Small intestine (tissue), 7 donors: ENCODE measurements at regions not wholly inside any gene's neighbourhood (a gene's known extent, or its start where the extent isn't known, plus 50 kb on each side); places are given as distances from the start of the nearest gene placed in this dataset.
"Not testable (repeated sequence)": the region's sequence is repeated elsewhere in the genome, so short reads cannot be mapped to it uniquely, and the experiment has no call there.

Experiments
- DNase-seq, 2 donors: peaks; one replicate each; pipeline versions ENCODE4 v3.0.0 to v3.0.0-alpha.2; 2013
- FAIRE-seq: peaks from 2 replicates; lab custom pipeline; 2012; peaks lifted over from hg19 to GRCh38; lab: Jason Lieb, UNC
- H3K27ac ChIP-seq, 3 donors: one replicate each; pipeline ENCODE4 v1.5.1; 2013; ENCODE audit warnings: low read length in 2 of 3, mild to moderate bottlenecking in 2 of 3, control low read depth in 1 of 3, inconsistent platforms in 1 of 3, low read depth in 1 of 3, moderate library complexity in 1 of 3
- H3K27me3 ChIP-seq, 3 donors: one replicate each; pipeline ENCODE4 v1.6.1; 2013; ENCODE audit warnings: low read length in 3 of 3, inconsistent platforms in 1 of 3; ENCODE audit not compliant: control insufficient read depth in 3 of 3, insufficient read depth in 3 of 3
- H3K36me3 ChIP-seq, 3 donors: one replicate each; pipeline ENCODE4 v1.6.1; 2013; ENCODE audit warnings: low read length in 3 of 3, inconsistent platforms in 1 of 3, low read depth in 1 of 3, mild to moderate bottlenecking in 1 of 3, moderate library complexity in 1 of 3; ENCODE audit not compliant: control insufficient read depth in 3 of 3, insufficient read depth in 2 of 3
- H3K4me1 ChIP-seq, 3 donors: one replicate each; pipeline ENCODE4 v1.6.1; 2013; ENCODE audit warnings: low read length in 2 of 3, inconsistent platforms in 1 of 3, low read depth in 1 of 3, mild to moderate bottlenecking in 1 of 3, moderate library complexity in 1 of 3; ENCODE audit not compliant: control insufficient read depth in 3 of 3, insufficient read depth in 2 of 3
- H3K4me3 ChIP-seq, 3 donors: one replicate each; pipeline ENCODE4 v1.5.1; 2013; ENCODE audit warnings: low read length in 3 of 3, control low read depth in 1 of 3, inconsistent platforms in 1 of 3, low read depth in 1 of 3, mild to moderate bottlenecking in 1 of 3, moderate library complexity in 1 of 3
- H3K9me3 ChIP-seq, 2 donors: one replicate each; pipeline ENCODE4 v1.6.1; 2013; ENCODE audit warnings: low read depth in 1 of 2, low read length in 1 of 2; ENCODE audit not compliant: control insufficient read depth in 2 of 2, insufficient read depth in 1 of 2
- WGBS, 3 donors: extraction: QIAGEN DNeasy Blood & Tissue Kit; methylation state at CpG; one replicate each; pipeline ENCODE4 v1.1.7; 2013; 5-methylcytosine and 5-hydroxymethylcytosine counted together
- donor health status: healthy with polysubstance abuse.
- donor health status: control.
- donor health status: control.
- donor health status: Bipolar disorder and iron deficiency.
- donor health status: healthy.

GRCh38 chr13:58478858-58479257, 847.3 kb downstream of the PCDH17 start:
- Histone ChIP-seq H3K27ac (no peak overlapping the region), H3K4me3 (no peak overlapping the region), H3K27me3 (no peaks in the 10 kb centered on the region), H3K4me1 (no peaks in the 10 kb centered on the region), H3K36me3 (no peaks in the 10 kb centered on the region), H3K9me3 (no peaks in the 10 kb centered on the region)
- WGBS, 3 donors = 3 to 54% (median 8%) methylated on average over 1 of the region's 1 CpG
- FAIRE-seq (no peak), DNase-seq (no peak)

- Histone ChIP-seq H3K27me3 (no peaks in the 10 kb centered on the region), H3K9me3 (no peaks in the 10 kb centered on the region), H3K4me1 (no peaks in the 10 kb centered on the region), H3K4me3 (no peak overlapping the region), H3K36me3 (no peaks in the 10 kb centered on the region), H3K27ac (no peak overlapping the region)
- FAIRE-seq (no peak), DNase-seq (no peak)
- 54 to 76% (median 63%) methylated on average over 1 of the region's 1 CpG for WGBS, 3 donors
Observed at GRCh38 chr13:58480061-58480460, 848.5 kb downstream of the PCDH17 start.

- no peaks in the 10 kb centered on the region for H3K4me1 ChIP-seq
- no peaks in the 10 kb centered on the region for H3K36me3 ChIP-seq
- FAIRE-seq (no peak), DNase-seq (no peak)
- H3K4me3 ChIP-seq = no peak overlapping the region
- WGBS, 3 donors = 87 to 94% (median 94%) methylated on average over 5 of the region's 5 CpGs
- H3K27ac ChIP-seq = no peak overlapping the region
- H3K9me3 ChIP-seq = no peaks in the 10 kb centered on the region
- H3K27me3 ChIP-seq = no peaks in the 10 kb centered on the region
Observed at GRCh38 chr13:58488251-58488650, 856.7 kb downstream of the PCDH17 start.

- FAIRE-seq (peak; percentile 57), DNase-seq (no peak)
- no peaks in the 10 kb centered on the region for H3K36me3 ChIP-seq
- no peak overlapping the region for H3K4me3 ChIP-seq
- no peaks in the 10 kb centered on the region for H3K4me1 ChIP-seq
- WGBS, 3 donors = 53 to 67% (median 58%) methylated on average over 2 of the region's 2 CpGs
- H3K27me3 ChIP-seq = no peaks in the 10 kb centered on the region
- no peaks in the 10 kb centered on the region for H3K9me3 ChIP-seq
- no peak overlapping the region for H3K27ac ChIP-seq
Observed at GRCh38 chr13:58495668-58496067, 864.1 kb downstream of the PCDH17 start.

- peaks cover 0 to 11% of the 10 kb centered on the region in 2 donors for H3K9me3 ChIP-seq
- H3K4me3 ChIP-seq = no peak overlapping the region
- no peak overlapping the region for H3K27ac ChIP-seq
- WGBS, 3 donors = 60 to 92% (median 79%) methylated on average over 1 of the region's 1 CpG
- no peaks in the 10 kb centered on the region for H3K27me3 ChIP-seq
- H3K4me1 ChIP-seq = no peaks in the 10 kb centered on the region
- H3K36me3 ChIP-seq = no peaks in the 10 kb centered on the region
- FAIRE-seq (no peak), DNase-seq (no peak)
Observed at GRCh38 chr13:58500938-58501337, 869.4 kb downstream of the PCDH17 start.

- 91 to 94% (median 92%) methylated on average over 19 to 21 of the region's 21 CpGs for WGBS, 3 donors
- not testable (repeated sequence) for FAIRE-seq, H3K36me3 ChIP-seq, H3K27me3 ChIP-seq, H3K4me1 ChIP-seq, H3K4me3 ChIP-seq, DNase-seq, H3K27ac ChIP-seq
- H3K9me3 ChIP-seq = peaks cover 0 to 11% of the 10 kb centered on the region in 2 donors
Observed at GRCh38 chr13:58504202-58504700, 872.7 kb downstream of the PCDH17 start.

- 74 to 92% (median 86%) methylated on average over 17 to 22 of the region's 22 CpGs for WGBS, 3 donors
- not testable (repeated sequence) for H3K27ac ChIP-seq, H3K4me1 ChIP-seq, H3K27me3 ChIP-seq, H3K4me3 ChIP-seq, FAIRE-seq, DNase-seq, H3K36me3 ChIP-seq
- peaks cover 0 to 11% of the 10 kb centered on the region in 2 donors for H3K9me3 ChIP-seq
Observed at GRCh38 chr13:58505262-58505920, 873.8 kb downstream of the PCDH17 start.

GRCh38 chr13:58528351-58528750, 896.8 kb downstream of the PCDH17 start:
- Histone ChIP-seq H3K27me3 (no peaks in the 10 kb centered on the region), H3K4me1 (no peaks in the 10 kb centered on the region), H3K9me3 (peaks cover 0 to 9% of the 10 kb centered on the region in 2 donors), H3K36me3 (no peaks in the 10 kb centered on the region), H3K27ac (no peak overlapping the region), H3K4me3 (no peak overlapping the region)
- WGBS, 3 donors = 89 to 91% (median 90%) methylated on average over 14 of the region's 14 CpGs
- no peak for DNase-seq
- no peak for FAIRE-seq

GRCh38 chr13:58531614-58532013, 900.1 kb downstream of the PCDH17 start:
- no peak overlapping the region for H3K4me3 ChIP-seq
- no peaks in the 10 kb centered on the region for H3K27me3 ChIP-seq
- no peak for FAIRE-seq
- no peaks in the 10 kb centered on the region for H3K4me1 ChIP-seq
- peaks cover 0 to 9% of the 10 kb centered on the region in 2 donors for H3K9me3 ChIP-seq
- H3K36me3 ChIP-seq = no peaks in the 10 kb centered on the region
- 74 to 82% (median 74%) methylated on average over 4 of the region's 4 CpGs for WGBS, 3 donors
- H3K27ac ChIP-seq = no peak overlapping the region
- no peak for DNase-seq
